ENCODE measurements at regions not wholly inside any gene's neighbourhood (a gene's known extent, or its start where the extent isn't known, plus 50 kb on each side); places are given as distances from the start of the nearest gene placed in this dataset.
A peak's percentile ranks its signal among the peaks of the same experiment; 100 is the strongest.
"Not testable (repeated sequence)": the region's sequence is repeated elsewhere in the genome, so short reads cannot be mapped to it uniquely, and the experiment has no call there.

GRCh38 chr6:164068527-164068926 lies 654.0 kb downstream of the QKI start:
- DNase-seq (ENCODE audit: low spot score) = no peak
- Mint-ChIP-seq H3K4me3 (no peak overlapping the region), H3K4me1 (ENCODE audit: low read depth) (no peaks in the 10 kb centered on the region), H3K27me3 (ENCODE audit: insufficient read depth) (no peaks in the 10 kb centered on the region), H3K36me3 (ENCODE audit: low read depth) (no peaks in the 10 kb centered on the region), H3K27ac (no peak overlapping the region), H3K9me3 (peaks cover 10% of the 10 kb centered on the region)
- intact Hi-C loops (cut with micrococcal nuclease) = no loop called here

GRCh38 chr6:164066766-164067165 lies 652.2 kb downstream of the QKI start:
- no peak for DNase-seq (ENCODE audit: low spot score)
- no peaks in the 10 kb centered on the region for H3K9me3 Mint-ChIP-seq
- H3K4me3 Mint-ChIP-seq = no peak overlapping the region
- intact Hi-C loops (cut with micrococcal nuclease) = no loop called here
- no peaks in the 10 kb centered on the region for H3K4me1 Mint-ChIP-seq (ENCODE audit: low read depth)
- H3K27me3 Mint-ChIP-seq (ENCODE audit: insufficient read depth) = peaks cover 2% of the 10 kb centered on the region
- no peaks in the 10 kb centered on the region for H3K36me3 Mint-ChIP-seq (ENCODE audit: low read depth)
- H3K27ac Mint-ChIP-seq = no peak overlapping the region

GRCh38 chr6:164066335-164066734 lies 651.8 kb downstream of the QKI start:
- DNase-seq (ENCODE audit: low spot score) = no peak
- Mint-ChIP-seq H3K36me3 (ENCODE audit: low read depth) (no peaks in the 10 kb centered on the region), H3K9me3 (no peaks in the 10 kb centered on the region), H3K4me1 (ENCODE audit: low read depth) (no peaks in the 10 kb centered on the region), H3K27ac (no peak overlapping the region), H3K4me3 (no peak overlapping the region), H3K27me3 (ENCODE audit: insufficient read depth) (peaks cover 2% of the 10 kb centered on the region)
- intact Hi-C loops (cut with micrococcal nuclease) = no loop called here

- DNase-seq (ENCODE audit: low spot score) = no peak
- intact Hi-C loops (cut with micrococcal nuclease) = no loop called here
- Mint-ChIP-seq H3K27me3 (ENCODE audit: insufficient read depth) (peaks cover 2% of the 10 kb centered on the region), H3K4me3 (no peak overlapping the region), H3K36me3 (ENCODE audit: low read depth) (no peaks in the 10 kb centered on the region), H3K4me1 (ENCODE audit: low read depth) (no peaks in the 10 kb centered on the region), H3K27ac (no peak overlapping the region), H3K9me3 (no peaks in the 10 kb centered on the region)
Measured at GRCh38 chr6:164063346-164063745, 648.8 kb downstream of the QKI start.

GRCh38 chr6:164062872-164063271 lies 648.4 kb downstream of the QKI start:
- Mint-ChIP-seq H3K4me3 (no peak overlapping the region), H3K36me3 (ENCODE audit: low read depth) (no peaks in the 10 kb centered on the region), H3K27ac (no peak overlapping the region), H3K4me1 (ENCODE audit: low read depth) (no peaks in the 10 kb centered on the region), H3K27me3 (ENCODE audit: insufficient read depth) (peaks cover 2% of the 10 kb centered on the region), H3K9me3 (no peaks in the 10 kb centered on the region)
- intact Hi-C loops (cut with micrococcal nuclease) = no loop called here
- DNase-seq (ENCODE audit: low spot score) = no peak

- intact Hi-C loops (cut with micrococcal nuclease) = no loop called here
- Mint-ChIP-seq H3K27me3 (ENCODE audit: insufficient read depth) (peaks cover 2% of the 10 kb centered on the region), H3K36me3 (ENCODE audit: low read depth) (no peaks in the 10 kb centered on the region), H3K27ac (no peak overlapping the region), H3K9me3 (no peaks in the 10 kb centered on the region), H3K4me1 (ENCODE audit: low read depth) (no peaks in the 10 kb centered on the region), H3K4me3 (no peak overlapping the region)
- DNase-seq (ENCODE audit: low spot score) = no peak
Measured at GRCh38 chr6:164057876-164058275, 643.4 kb downstream of the QKI start.

- Mint-ChIP-seq H3K36me3 (ENCODE audit: low read depth) (no peaks in the 10 kb centered on the region), H3K4me1 (ENCODE audit: low read depth) (no peaks in the 10 kb centered on the region), H3K27me3 (ENCODE audit: insufficient read depth) (no peaks in the 10 kb centered on the region), H3K27ac (no peak overlapping the region), H3K4me3 (no peak overlapping the region), H3K9me3 (no peaks in the 10 kb centered on the region)
- intact Hi-C loops (cut with micrococcal nuclease) = no loop called here
- DNase-seq (ENCODE audit: low spot score) = no peak
Measured at GRCh38 chr6:164051427-164051826, 636.9 kb downstream of the QKI start.

- Mint-ChIP-seq H3K4me1 (ENCODE audit: low read depth) (no peaks in the 10 kb centered on the region), H3K36me3 (ENCODE audit: low read depth) (no peaks in the 10 kb centered on the region), H3K4me3 (no peak overlapping the region), H3K27ac (no peak overlapping the region), H3K27me3 (ENCODE audit: insufficient read depth) (no peaks in the 10 kb centered on the region), H3K9me3 (no peaks in the 10 kb centered on the region)
- DNase-seq (ENCODE audit: low spot score) = no peak
- intact Hi-C loops (cut with micrococcal nuclease) = no loop called here
Measured at GRCh38 chr6:164049517-164049988, 635.0 kb downstream of the QKI start.

- DNase-seq (ENCODE audit: low spot score) = no peak
- H3K4me3 Mint-ChIP-seq = no peak overlapping the region
- H3K27ac Mint-ChIP-seq = no peak overlapping the region
- H3K4me1 Mint-ChIP-seq (ENCODE audit: low read depth) = no peaks in the 10 kb centered on the region
- H3K9me3 Mint-ChIP-seq = no peaks in the 10 kb centered on the region
- no peaks in the 10 kb centered on the region for H3K27me3 Mint-ChIP-seq (ENCODE audit: insufficient read depth)
- no peaks in the 10 kb centered on the region for H3K36me3 Mint-ChIP-seq (ENCODE audit: low read depth)
- intact Hi-C loops (cut with micrococcal nuclease) = no loop called here
Measured at GRCh38 chr6:164048840-164049516, 634.5 kb downstream of the QKI start.

GRCh38 chr6:164045082-164045481 lies 630.6 kb downstream of the QKI start:
- no peaks in the 10 kb centered on the region for H3K36me3 Mint-ChIP-seq (ENCODE audit: low read depth)
- DNase-seq (ENCODE audit: low spot score) = no peak
- intact Hi-C loops (cut with micrococcal nuclease) = no loop called here
- H3K4me3 Mint-ChIP-seq = no peak overlapping the region
- H3K4me1 Mint-ChIP-seq (ENCODE audit: low read depth) = no peaks in the 10 kb centered on the region
- H3K27ac Mint-ChIP-seq = no peak overlapping the region
- no peaks in the 10 kb centered on the region for H3K9me3 Mint-ChIP-seq
- H3K27me3 Mint-ChIP-seq (ENCODE audit: insufficient read depth) = no peaks in the 10 kb centered on the region

GRCh38 chr6:164043656-164044055 lies 629.1 kb downstream of the QKI start:
- DNase-seq (ENCODE audit: low spot score); H3K9me3 Mint-ChIP-seq; H3K27ac Mint-ChIP-seq; H3K4me3 Mint-ChIP-seq; H3K27me3 Mint-ChIP-seq (ENCODE audit: insufficient read depth); H3K4me1 Mint-ChIP-seq (ENCODE audit: low read depth); intact Hi-C loops (cut with micrococcal nuclease); H3K36me3 Mint-ChIP-seq (ENCODE audit: low read depth): not testable (repeated sequence)

GRCh38 chr6:164042212-164042611 lies 627.7 kb downstream of the QKI start:
- no peak for DNase-seq (ENCODE audit: low spot score)
- H3K27ac Mint-ChIP-seq = no peak overlapping the region
- no peaks in the 10 kb centered on the region for H3K9me3 Mint-ChIP-seq
- no peaks in the 10 kb centered on the region for H3K36me3 Mint-ChIP-seq (ENCODE audit: low read depth)
- H3K4me3 Mint-ChIP-seq = no peak overlapping the region
- intact Hi-C loops (cut with micrococcal nuclease) = no loop called here
- H3K27me3 Mint-ChIP-seq (ENCODE audit: insufficient read depth) = no peaks in the 10 kb centered on the region
- no peaks in the 10 kb centered on the region for H3K4me1 Mint-ChIP-seq (ENCODE audit: low read depth)

GRCh38 chr6:164040994-164041393 lies 626.5 kb downstream of the QKI start:
- H3K27me3 Mint-ChIP-seq (ENCODE audit: insufficient read depth) = no peaks in the 10 kb centered on the region
- no peak overlapping the region for H3K27ac Mint-ChIP-seq
- intact Hi-C loops (cut with micrococcal nuclease) = no loop called here
- H3K4me3 Mint-ChIP-seq = no peak overlapping the region
- no peaks in the 10 kb centered on the region for H3K4me1 Mint-ChIP-seq (ENCODE audit: low read depth)
- no peaks in the 10 kb centered on the region for H3K9me3 Mint-ChIP-seq
- no peak for DNase-seq (ENCODE audit: low spot score)
- no peaks in the 10 kb centered on the region for H3K36me3 Mint-ChIP-seq (ENCODE audit: low read depth)

- no peaks in the 10 kb centered on the region for H3K4me1 Mint-ChIP-seq (ENCODE audit: low read depth)
- H3K27me3 Mint-ChIP-seq (ENCODE audit: insufficient read depth) = no peaks in the 10 kb centered on the region
- no peaks in the 10 kb centered on the region for H3K36me3 Mint-ChIP-seq (ENCODE audit: low read depth)
- no peaks in the 10 kb centered on the region for H3K9me3 Mint-ChIP-seq
- DNase-seq (ENCODE audit: low spot score) = peak; percentile 31
- no peak overlapping the region for H3K4me3 Mint-ChIP-seq
- intact Hi-C loops (cut with micrococcal nuclease) = no loop called here
- H3K27ac Mint-ChIP-seq = no peak overlapping the region
Measured at GRCh38 chr6:164039954-164040375, 625.4 kb downstream of the QKI start.
